GM18502 (cell line): ENCODE measurements at regions not wholly inside any gene's neighbourhood (a gene's known extent, or its start where the extent isn't known, plus 50 kb on each side); places are given as distances from the start of the nearest gene placed in this dataset.
"Not testable (repeated sequence)": the region's sequence is repeated elsewhere in the genome, so short reads cannot be mapped to it uniquely, and the experiment has no call there.

Experiments used
- ATAC-seq: cut with Tn5 transposase; IDR thresholded peaks from one replicate; pipeline ENCODE4 v1.9.1; 2021; ENCODE audit warnings: mild to moderate bottlenecking; ENCODE audit not compliant: unreplicated experiment, poor library complexity

- ATAC-seq, result no peak
Observed at GRCh38 chr6:144662812-144663365, 377.8 kb downstream of the UTRN start.

- no peak for ATAC-seq
Observed at GRCh38 chr6:144664281-144664680, 379.1 kb downstream of the UTRN start.

GRCh38 chr6:144664947-144665346, 379.8 kb downstream of the UTRN start:
- ATAC-seq, result no peak

- ATAC-seq, result no peak
Observed at GRCh38 chr6:144665932-144666450, 380.9 kb downstream of the UTRN start.

- no peak for ATAC-seq
Observed at GRCh38 chr6:144666781-144667180, 381.6 kb downstream of the UTRN start.

GRCh38 chr6:144667532-144668503, 382.7 kb downstream of the UTRN start:
- ATAC-seq, result no peak

- not testable (repeated sequence) for ATAC-seq
Observed at GRCh38 chr6:144670259-144670658, 385.1 kb downstream of the UTRN start.

GRCh38 chr6:144673807-144674206, 388.7 kb downstream of the UTRN start:
- ATAC-seq, result no peak

- ATAC-seq, result peak; percentile 80
Observed at GRCh38 chr6:144675231-144675861, 390.2 kb downstream of the UTRN start.

- ATAC-seq, result not testable (repeated sequence)
Observed at GRCh38 chr6:144676310-144676709, 391.2 kb downstream of the UTRN start.

- not testable (repeated sequence) for ATAC-seq
Observed at GRCh38 chr6:144677263-144677662, 392.1 kb downstream of the UTRN start.

GRCh38 chr6:144678844-144679243, 393.7 kb downstream of the UTRN start:
- ATAC-seq, result no peak

- no peak for ATAC-seq
Observed at GRCh38 chr6:144681334-144681733, 396.2 kb downstream of the UTRN start.

GRCh38 chr6:144683216-144684070, 398.3 kb downstream of the UTRN start:
- ATAC-seq, result no peak

GRCh38 chr6:144688713-144689112, 403.6 kb downstream of the UTRN start:
- ATAC-seq, result no peak

GRCh38 chr6:144689503-144690040, 404.4 kb downstream of the UTRN start:
- no peak for ATAC-seq

- no peak for ATAC-seq
Observed at GRCh38 chr6:144690133-144690532, 405.0 kb downstream of the UTRN start.

GRCh38 chr6:144690666-144691065, 405.5 kb downstream of the UTRN start:
- ATAC-seq, result no peak

GRCh38 chr6:144692050-144692449, 406.9 kb downstream of the UTRN start:
- not testable (repeated sequence) for ATAC-seq
